Mesendoderm (in vitro differentiated cells): ENCODE measurements at regions not wholly inside any gene's neighbourhood (a gene's known extent, or its start where the extent isn't known, plus 50 kb on each side); places are given as distances from the start of the nearest gene placed in this dataset.

Experiments used
- DNase-seq: peaks from one replicate; pipeline ENCODE4 v3.0.0; 2013
- H2AK5ac ChIP-seq: 2 replicates; pipeline ENCODE4 v1.6.1; 2013; ENCODE audit warnings: low read length, inconsistent platforms
- H2BK120ac ChIP-seq: 2 replicates; pipeline ENCODE4 v1.6.1; 2013; ENCODE audit warnings: low read depth, mild to moderate bottlenecking, low read length, moderate library complexity, mixed read lengths
- H2BK15ac ChIP-seq: replicated peaks from 2 replicates; pipeline ENCODE4 v1.6.1; 2013; ENCODE audit warnings: low read depth, mild to moderate bottlenecking, moderate library complexity
- H2BK5ac ChIP-seq: 2 replicates; pipeline ENCODE4 v1.6.1; 2013; ENCODE audit warnings: low read length, inconsistent platforms
- H3K18ac ChIP-seq: 2 replicates; pipeline ENCODE4 v1.6.1; 2013; ENCODE audit warnings: mild to moderate bottlenecking, low read length, mixed read lengths
- H3K23ac ChIP-seq: one replicate; pipeline ENCODE4 v1.6.1; 2013; ENCODE audit warnings: low read length
- H3K27ac ChIP-seq: 2 replicates; pipeline ENCODE4 v1.5.1; 2013; ENCODE audit warnings: low read depth, mild to moderate bottlenecking, inconsistent platforms, low read length, moderate library complexity
- H3K27me3 ChIP-seq: 2 replicates; pipeline ENCODE4 v1.6.1; 2013; ENCODE audit warnings: low read length, control low read depth, mild to moderate bottlenecking, inconsistent platforms; ENCODE audit not compliant: insufficient read depth, poor library complexity
- H3K36me3 ChIP-seq: 2 replicates; pipeline ENCODE4 v1.6.1; 2013; ENCODE audit warnings: low read length, inconsistent platforms; ENCODE audit not compliant: control insufficient read depth, insufficient read depth
- H3K4ac ChIP-seq: one replicate; pipeline ENCODE4 v1.6.1; 2013; ENCODE audit warnings: low read depth, mild to moderate bottlenecking, low read length, moderate library complexity
- H3K4me1 ChIP-seq: 2 replicates; pipeline ENCODE4 v1.6.1; 2013; ENCODE audit warnings: low read depth, low read length, inconsistent platforms; ENCODE audit not compliant: control insufficient read depth
- H3K4me2 ChIP-seq: 2 replicates; pipeline ENCODE4 v1.6.1; 2013; ENCODE audit warnings: low read length
- H3K4me3 ChIP-seq: 2 replicates; pipeline ENCODE4 v1.5.1; 2013; ENCODE audit warnings: mild to moderate bottlenecking, low read length
- H3K56ac ChIP-seq: one replicate; pipeline ENCODE4 v1.6.1; 2013; ENCODE audit warnings: low read length
- H3K79me1 ChIP-seq: 2 replicates; pipeline ENCODE4 v1.6.1; 2013; ENCODE audit warnings: low read length, inconsistent platforms
- H3K79me2 ChIP-seq: 2 replicates; pipeline ENCODE4 v1.6.1; 2013; ENCODE audit warnings: mild to moderate bottlenecking, low read length; ENCODE audit not compliant: control insufficient read depth, insufficient read depth
- H3K9ac ChIP-seq: 2 replicates; pipeline ENCODE4 v1.6.1; 2013; ENCODE audit warnings: low read length, inconsistent platforms
- H4K5ac ChIP-seq: one replicate; pipeline ENCODE4 v1.6.1; 2013; ENCODE audit warnings: low read length
- H4K8ac ChIP-seq: one replicate; pipeline ENCODE4 v1.6.1; 2013; ENCODE audit warnings: low read depth, mild to moderate bottlenecking, control low read depth, low read length, moderate library complexity
- WGBS: extraction: QIAGEN DNeasy Blood & Tissue Kit; methylation state at CpG from one replicate; pipeline ENCODE4 v1.1.7; 2013; ENCODE audit warnings: low lambda C conversion rate, missing lambda C conversion rate; ENCODE audit not compliant: insufficient coverage; ENCODE audit errors: extremely low coverage; 5-methylcytosine and 5-hydroxymethylcytosine counted together

GRCh38 chr3:95449841-95450240, 1364.6 kb upstream of the EPHA6 start:
- H3K79me1 ChIP-seq, result no peaks in the 10 kb centered on the region
- H4K8ac ChIP-seq, result no peak overlapping the region
- H3K27me3 ChIP-seq, result no peaks in the 10 kb centered on the region
- H2BK5ac ChIP-seq, result no peak overlapping the region
- no peak overlapping the region for H3K4me2 ChIP-seq
- H3K4me3 ChIP-seq, result no peak overlapping the region
- no peak overlapping the region for H3K4ac ChIP-seq
- no peak overlapping the region for H3K23ac ChIP-seq
- H3K36me3 ChIP-seq, result no peaks in the 10 kb centered on the region
- H2AK5ac ChIP-seq, result no peak overlapping the region
- no peak overlapping the region for H3K9ac ChIP-seq
- no peak overlapping the region for H3K56ac ChIP-seq
- no peak for DNase-seq
- H2BK15ac ChIP-seq, result no peak overlapping the region
- no CpG with 5 or more reads among the region's 1 CpG for WGBS
- H3K18ac ChIP-seq, result no peak overlapping the region
- no peak overlapping the region for H4K5ac ChIP-seq
- H2BK120ac ChIP-seq, result no peak overlapping the region
- no peaks in the 10 kb centered on the region for H3K4me1 ChIP-seq
- no peaks in the 10 kb centered on the region for H3K79me2 ChIP-seq
- no peak overlapping the region for H3K27ac ChIP-seq

- Histone ChIP-seq H3K23ac (no peak overlapping the region), H4K5ac (no peak overlapping the region), H3K27me3 (no peaks in the 10 kb centered on the region), H2BK5ac (no peak overlapping the region), H2AK5ac (no peak overlapping the region), H3K4me3 (no peak overlapping the region), H3K79me1 (no peaks in the 10 kb centered on the region), H2BK15ac (no peak overlapping the region), H3K79me2 (no peaks in the 10 kb centered on the region), H3K36me3 (no peaks in the 10 kb centered on the region), H3K27ac (no peak overlapping the region), H4K8ac (no peak overlapping the region), H3K4ac (no peak overlapping the region), H2BK120ac (no peak overlapping the region), H3K9ac (no peak overlapping the region), H3K4me1 (no peaks in the 10 kb centered on the region), H3K56ac (no peak overlapping the region), H3K18ac (no peak overlapping the region), H3K4me2 (no peak overlapping the region)
- no CpG with 5 or more reads among the region's 2 CpGs for WGBS
- no peak for DNase-seq
Measured at GRCh38 chr3:95453242-95453641, 1361.2 kb upstream of the EPHA6 start.

GRCh38 chr3:95456835-95457234, 1357.6 kb upstream of the EPHA6 start:
- Histone ChIP-seq H2BK120ac (no peak overlapping the region), H3K9ac (no peak overlapping the region), H3K18ac (no peak overlapping the region), H2BK5ac (no peak overlapping the region), H3K56ac (no peak overlapping the region), H3K4me3 (no peak overlapping the region), H3K4ac (no peak overlapping the region), H3K79me1 (no peaks in the 10 kb centered on the region), H3K4me1 (no peaks in the 10 kb centered on the region), H4K8ac (no peak overlapping the region), H2AK5ac (no peak overlapping the region), H3K79me2 (no peaks in the 10 kb centered on the region), H3K27ac (no peak overlapping the region), H4K5ac (no peak overlapping the region), H2BK15ac (no peak overlapping the region), H3K36me3 (no peaks in the 10 kb centered on the region), H3K23ac (no peak overlapping the region), H3K27me3 (no peaks in the 10 kb centered on the region), H3K4me2 (no peak overlapping the region)
- DNase-seq, result no peak

GRCh38 chr3:95459706-95460105, 1354.7 kb upstream of the EPHA6 start:
- Histone ChIP-seq H3K27me3 (no peaks in the 10 kb centered on the region), H3K27ac (no peak overlapping the region), H2BK15ac (no peak overlapping the region), H3K23ac (no peak overlapping the region), H3K79me1 (no peaks in the 10 kb centered on the region), H3K18ac (no peak overlapping the region), H3K36me3 (no peaks in the 10 kb centered on the region), H3K4me3 (no peak overlapping the region), H3K4me1 (no peaks in the 10 kb centered on the region), H4K5ac (no peak overlapping the region), H3K4me2 (no peak overlapping the region), H2BK120ac (no peak overlapping the region), H2AK5ac (no peak overlapping the region), H2BK5ac (no peak overlapping the region), H3K79me2 (no peaks in the 10 kb centered on the region), H4K8ac (no peak overlapping the region), H3K56ac (no peak overlapping the region), H3K9ac (no peak overlapping the region), H3K4ac (no peak overlapping the region)
- DNase-seq, result no peak
- WGBS, result no CpG with 5 or more reads among the region's 3 CpGs

GRCh38 chr3:95460274-95460673, 1354.1 kb upstream of the EPHA6 start:
- H3K27ac ChIP-seq, result no peak overlapping the region
- no CpG with 5 or more reads among the region's 2 CpGs for WGBS
- no peak overlapping the region for H4K8ac ChIP-seq
- no peak overlapping the region for H3K4me2 ChIP-seq
- no peak overlapping the region for H3K18ac ChIP-seq
- no peak overlapping the region for H3K56ac ChIP-seq
- H3K4ac ChIP-seq, result no peak overlapping the region
- no peak overlapping the region for H3K23ac ChIP-seq
- no peaks in the 10 kb centered on the region for H3K4me1 ChIP-seq
- H3K79me2 ChIP-seq, result no peaks in the 10 kb centered on the region
- no peak for DNase-seq
- H4K5ac ChIP-seq, result no peak overlapping the region
- H3K79me1 ChIP-seq, result no peaks in the 10 kb centered on the region
- H3K27me3 ChIP-seq, result no peaks in the 10 kb centered on the region
- H3K9ac ChIP-seq, result no peak overlapping the region
- no peaks in the 10 kb centered on the region for H3K36me3 ChIP-seq
- no peak overlapping the region for H2BK120ac ChIP-seq
- no peak overlapping the region for H2BK5ac ChIP-seq
- H2BK15ac ChIP-seq, result no peak overlapping the region
- H2AK5ac ChIP-seq, result no peak overlapping the region
- no peak overlapping the region for H3K4me3 ChIP-seq

- H3K4me2 ChIP-seq, result no peak overlapping the region
- no peak overlapping the region for H3K23ac ChIP-seq
- no peak overlapping the region for H3K56ac ChIP-seq
- H4K8ac ChIP-seq, result no peak overlapping the region
- no peak overlapping the region for H3K4ac ChIP-seq
- no peak overlapping the region for H3K27ac ChIP-seq
- no peak overlapping the region for H3K9ac ChIP-seq
- no peaks in the 10 kb centered on the region for H3K79me2 ChIP-seq
- H2BK15ac ChIP-seq, result no peak overlapping the region
- no peak overlapping the region for H3K4me3 ChIP-seq
- H3K4me1 ChIP-seq, result no peaks in the 10 kb centered on the region
- no peak overlapping the region for H4K5ac ChIP-seq
- no peaks in the 10 kb centered on the region for H3K36me3 ChIP-seq
- no peaks in the 10 kb centered on the region for H3K79me1 ChIP-seq
- no peak overlapping the region for H3K18ac ChIP-seq
- no CpG with 5 or more reads among the region's 5 CpGs for WGBS
- no peak overlapping the region for H2BK5ac ChIP-seq
- no peak for DNase-seq
- H2BK120ac ChIP-seq, result no peak overlapping the region
- no peak overlapping the region for H2AK5ac ChIP-seq
- H3K27me3 ChIP-seq, result no peaks in the 10 kb centered on the region
Measured at GRCh38 chr3:95462161-95462560, 1352.2 kb upstream of the EPHA6 start.
